GM18870 (cell line): ENCODE measurements at regions not wholly inside any gene's neighbourhood (a gene's known extent, or its start where the extent isn't known, plus 50 kb on each side); places are given as distances from the start of the nearest gene placed in this dataset.

ENCODE experiments used
- ATAC-seq: cut with Tn5 transposase; IDR thresholded peaks from one replicate; pipeline ENCODE4 v1.9.1; 2021; ENCODE audit warnings: moderate library complexity; ENCODE audit not compliant: unreplicated experiment

GRCh38 chr15:93152360-93152759 lies 63.3 kb upstream of the RGMA start:
- ATAC-seq: no peak

- ATAC-seq: no peak
Observed at GRCh38 chr15:93150910-93151881, 62.2 kb upstream of the RGMA start.

- ATAC-seq: no peak
Observed at GRCh38 chr15:93146601-93147000, 57.6 kb upstream of the RGMA start.

GRCh38 chr15:93146196-93146595 lies 57.2 kb upstream of the RGMA start:
- ATAC-seq: no peak

DNA sequence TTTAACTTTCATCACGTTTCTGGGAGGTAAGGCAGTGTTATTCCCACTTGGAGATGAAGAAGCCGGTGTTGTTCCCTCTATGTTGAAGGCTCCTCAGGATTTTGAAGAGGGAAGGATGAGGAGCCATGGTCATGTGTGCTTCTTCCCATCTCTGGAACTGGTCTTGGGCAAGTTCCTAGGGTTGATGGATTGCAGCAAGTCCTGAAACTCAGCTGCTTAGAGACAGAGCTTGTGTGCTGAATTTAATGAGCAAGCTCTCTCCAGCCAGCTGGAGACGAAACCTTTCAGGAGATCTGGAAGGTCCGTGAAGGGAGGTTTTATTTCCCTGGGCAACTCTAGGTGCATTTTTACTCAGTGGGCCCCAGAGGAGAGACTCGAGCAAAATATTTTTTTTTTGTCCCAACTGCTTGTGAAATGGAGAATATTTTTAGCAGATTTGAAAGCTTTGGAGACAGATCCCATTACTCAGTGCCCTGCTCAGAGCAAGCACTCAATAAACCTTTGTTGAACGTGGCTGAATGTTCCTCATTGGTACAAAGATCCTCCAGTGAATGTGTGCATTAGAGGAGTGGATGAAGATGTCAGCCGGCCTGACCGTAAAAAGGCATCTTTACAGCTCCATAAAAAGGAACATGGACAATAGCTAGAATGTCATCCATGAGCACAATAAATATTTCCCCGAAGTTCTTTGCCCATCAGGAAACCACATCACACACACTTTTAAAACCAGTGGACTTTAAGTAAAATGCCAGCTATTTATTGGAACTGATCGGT lies 55.6 kb upstream of the RGMA start:
- ATAC-seq: no peak

GRCh38 chr15:93143186-93143585 lies 54.2 kb upstream of the RGMA start:
- no peak for ATAC-seq

- no peak for ATAC-seq
Observed at GRCh38 chr15:93141371-93141794, 52.4 kb upstream of the RGMA start.

DNA sequence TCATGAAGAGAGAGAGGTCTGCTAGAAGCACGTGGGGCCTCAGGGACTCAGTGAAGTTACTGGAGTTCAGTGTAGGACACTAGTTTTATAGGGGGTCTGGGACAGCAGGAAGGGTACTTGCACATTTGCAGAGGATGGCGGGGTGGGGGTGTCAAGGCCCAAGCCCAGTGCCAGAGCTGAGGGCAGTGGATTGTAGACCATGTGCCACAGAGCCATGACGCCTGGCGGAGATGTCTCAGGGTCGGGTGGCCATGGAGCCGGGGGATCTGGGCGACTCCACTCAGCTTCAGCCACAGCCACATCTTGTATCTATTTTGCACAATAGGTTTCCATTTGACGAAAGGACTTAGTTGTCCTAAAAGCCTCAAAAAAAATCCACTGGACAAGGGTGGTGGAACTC lies 50.4 kb upstream of the RGMA start:
- ATAC-seq: no peak

GRCh38 chr15:93138681-93139250 lies 49.8 kb upstream of the RGMA start:
- ATAC-seq: no peak
